ENCODE measurements at regions not wholly inside any gene's neighbourhood (a gene's known extent, or its start where the extent isn't known, plus 50 kb on each side); places are given as distances from the start of the nearest gene placed in this dataset.

DNA sequence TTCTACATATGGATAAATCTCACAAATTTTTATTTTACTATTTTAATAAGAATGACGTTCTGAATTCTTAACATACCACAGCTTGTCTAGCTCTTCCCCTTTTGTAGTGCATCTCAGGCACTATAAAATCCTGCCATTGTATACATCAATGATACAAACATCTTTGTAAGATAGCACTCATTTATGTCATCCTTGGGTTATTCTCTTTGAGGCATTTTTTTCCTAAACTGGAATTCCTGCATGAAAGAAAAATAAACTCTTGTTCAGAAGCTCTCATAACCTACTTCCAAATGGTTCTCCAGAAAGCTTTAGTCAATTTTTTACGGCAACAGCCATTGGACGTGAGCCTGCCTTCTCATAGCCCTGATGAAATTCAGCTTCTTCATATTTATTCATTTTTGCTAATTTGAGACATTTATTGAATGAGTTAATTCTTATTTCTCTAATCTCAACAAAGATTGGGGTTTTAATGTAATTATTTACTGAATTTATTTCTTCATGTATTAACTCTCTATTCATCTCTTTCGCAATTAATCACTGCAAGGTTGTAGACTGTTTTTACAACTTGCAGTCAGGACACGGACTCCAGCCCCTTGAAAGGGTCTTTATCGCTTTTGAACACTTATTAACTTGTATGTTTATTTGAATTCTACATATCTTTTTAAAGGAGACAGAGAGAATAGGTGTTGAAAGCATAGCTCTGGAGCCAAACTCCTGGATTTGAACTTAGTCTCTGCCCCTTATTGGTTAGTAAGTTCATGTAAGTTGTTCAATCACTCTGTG, 57.6 kb upstream of the PARD3B start:
- no peak for TF ChIP-seq POLR2AphosphoS5 (IDR thresholded peaks at IDR 0.05)
- TF ChIP-seq, protein P1, sequence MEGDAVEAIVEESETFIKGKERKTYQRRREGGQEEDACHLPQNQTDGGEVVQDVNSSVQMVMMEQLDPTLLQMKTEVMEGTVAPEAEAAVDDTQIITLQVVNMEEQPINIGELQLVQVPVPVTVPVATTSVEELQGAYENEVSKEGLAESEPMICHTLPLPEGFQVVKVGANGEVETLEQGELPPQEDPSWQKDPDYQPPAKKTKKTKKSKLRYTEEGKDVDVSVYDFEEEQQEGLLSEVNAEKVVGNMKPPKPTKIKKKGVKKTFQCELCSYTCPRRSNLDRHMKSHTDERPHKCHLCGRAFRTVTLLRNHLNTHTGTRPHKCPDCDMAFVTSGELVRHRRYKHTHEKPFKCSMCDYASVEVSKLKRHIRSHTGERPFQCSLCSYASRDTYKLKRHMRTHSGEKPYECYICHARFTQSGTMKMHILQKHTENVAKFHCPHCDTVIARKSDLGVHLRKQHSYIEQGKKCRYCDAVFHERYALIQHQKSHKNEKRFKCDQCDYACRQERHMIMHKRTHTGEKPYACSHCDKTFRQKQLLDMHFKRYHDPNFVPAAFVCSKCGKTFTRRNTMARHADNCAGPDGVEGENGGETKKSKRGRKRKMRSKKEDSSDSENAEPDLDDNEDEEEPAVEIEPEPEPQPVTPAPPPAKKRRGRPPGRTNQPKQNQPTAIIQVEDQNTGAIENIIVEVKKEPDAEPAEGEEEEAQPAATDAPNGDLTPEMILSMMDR (IDR thresholded peaks at IDR 0.05), result no peak
